ENCODE measurements at regions not wholly inside any gene's neighbourhood (a gene's known extent, or its start where the extent isn't known, plus 50 kb on each side); places are given as distances from the start of the nearest gene placed in this dataset.

DNA sequence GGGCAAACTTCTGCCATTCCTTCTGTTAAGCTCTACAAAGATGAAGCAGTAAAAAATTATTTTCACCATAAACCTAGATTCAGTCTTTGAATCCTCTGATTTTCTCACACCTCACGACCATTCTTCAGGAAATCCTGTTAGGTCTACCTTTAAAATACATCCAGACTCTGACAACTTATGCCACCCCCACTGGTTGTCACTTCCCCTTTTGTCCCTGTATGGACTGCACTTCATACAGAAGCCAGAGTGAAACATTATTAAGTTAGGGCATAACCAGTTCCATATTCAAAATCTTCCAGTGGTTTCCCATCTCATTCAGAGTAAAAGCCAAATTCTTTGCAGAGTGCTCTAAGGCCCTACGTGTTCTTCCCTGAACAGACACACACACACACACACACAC is 499.8 kb downstream of the RASEF start:
- DNase-seq, result no peak
- intact Hi-C loops (cut with micrococcal nuclease), result no loop called here
- Mint-ChIP-seq H3K4me3 (no peak overlapping the region), H3K4me1 (no peaks in the 10 kb centered on the region), H3K9me3 (peaks cover 0 to 11% (median 4%) of the 10 kb centered on the region in 8 donors), H3K27ac (no peak overlapping the region), H3K27me3 (no peaks in the 10 kb centered on the region), H3K36me3 (no peaks in the 10 kb centered on the region)
- POLR2A ChIA-PET (ENCODE audit: partially characterized antibody), result no interaction called here
- Histone ChIP-seq H3K27ac (ENCODE audit: low read depth, low read length) (no peak overlapping the region), H3K36me3 (ENCODE audit: insufficient read depth, low read length) (no peaks in the 10 kb centered on the region), H3K27me3 (ENCODE audit: insufficient read depth, low read length) (no peaks in the 10 kb centered on the region), H3K4me1 (ENCODE audit: insufficient read depth, low read length) (no peaks in the 10 kb centered on the region), H3K9me3 (ENCODE audit: control insufficient read depth in 1 of 2, low read length in 2 of 2) (no peaks in the 10 kb centered on the region), H3K4me3 (ENCODE audit: low read length in 2 of 2) (no peak overlapping the region)
- CTCF ChIA-PET (ENCODE audit: partially characterized antibody), result no interaction called here

DNA sequence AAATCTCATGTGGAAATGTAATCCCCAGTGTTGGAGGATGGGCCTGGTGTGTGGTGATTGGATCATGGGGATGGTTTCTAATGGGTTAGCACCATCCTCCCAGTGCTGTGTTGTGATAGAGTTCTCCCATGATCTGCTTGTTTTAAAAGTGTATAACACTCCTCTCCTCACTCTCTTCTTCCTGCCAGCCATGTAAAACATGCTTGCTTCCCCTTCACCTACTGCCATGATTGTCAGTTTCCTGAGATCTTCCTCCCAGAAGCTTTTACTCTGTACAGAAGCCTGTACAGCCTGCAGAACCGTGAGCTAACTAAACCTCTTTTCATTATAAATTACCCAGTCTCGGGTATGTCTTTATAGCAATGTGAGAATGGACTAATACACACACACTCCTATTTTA is 499.1 kb downstream of the RASEF start:
- Histone ChIP-seq H3K4me1 (ENCODE audit: insufficient read depth, low read length) (no peaks in the 10 kb centered on the region), H3K36me3 (ENCODE audit: insufficient read depth, low read length) (no peaks in the 10 kb centered on the region), H3K27me3 (ENCODE audit: insufficient read depth, low read length) (no peaks in the 10 kb centered on the region), H3K27ac (ENCODE audit: low read depth, low read length) (no peak overlapping the region), H3K4me3 (ENCODE audit: low read length in 2 of 2) (no peak overlapping the region), H3K9me3 (ENCODE audit: control insufficient read depth in 1 of 2, low read length in 2 of 2) (no peaks in the 10 kb centered on the region)
- H3K36me3 Mint-ChIP-seq, result no peaks in the 10 kb centered on the region
- CTCF ChIA-PET (ENCODE audit: partially characterized antibody), result no interaction called here
- no peak overlapping the region for H3K27ac Mint-ChIP-seq
- no peaks in the 10 kb centered on the region for H3K27me3 Mint-ChIP-seq
- POLR2A ChIA-PET (ENCODE audit: partially characterized antibody), result no interaction called here
- no peak overlapping the region for H3K4me3 Mint-ChIP-seq
- DNase-seq, result no peak
- no peaks in the 10 kb centered on the region for H3K4me1 Mint-ChIP-seq
- intact Hi-C loops (cut with micrococcal nuclease), result no loop called here
- peaks cover 0 to 11% (median 3%) of the 10 kb centered on the region in 8 donors for H3K9me3 Mint-ChIP-seq

DNA sequence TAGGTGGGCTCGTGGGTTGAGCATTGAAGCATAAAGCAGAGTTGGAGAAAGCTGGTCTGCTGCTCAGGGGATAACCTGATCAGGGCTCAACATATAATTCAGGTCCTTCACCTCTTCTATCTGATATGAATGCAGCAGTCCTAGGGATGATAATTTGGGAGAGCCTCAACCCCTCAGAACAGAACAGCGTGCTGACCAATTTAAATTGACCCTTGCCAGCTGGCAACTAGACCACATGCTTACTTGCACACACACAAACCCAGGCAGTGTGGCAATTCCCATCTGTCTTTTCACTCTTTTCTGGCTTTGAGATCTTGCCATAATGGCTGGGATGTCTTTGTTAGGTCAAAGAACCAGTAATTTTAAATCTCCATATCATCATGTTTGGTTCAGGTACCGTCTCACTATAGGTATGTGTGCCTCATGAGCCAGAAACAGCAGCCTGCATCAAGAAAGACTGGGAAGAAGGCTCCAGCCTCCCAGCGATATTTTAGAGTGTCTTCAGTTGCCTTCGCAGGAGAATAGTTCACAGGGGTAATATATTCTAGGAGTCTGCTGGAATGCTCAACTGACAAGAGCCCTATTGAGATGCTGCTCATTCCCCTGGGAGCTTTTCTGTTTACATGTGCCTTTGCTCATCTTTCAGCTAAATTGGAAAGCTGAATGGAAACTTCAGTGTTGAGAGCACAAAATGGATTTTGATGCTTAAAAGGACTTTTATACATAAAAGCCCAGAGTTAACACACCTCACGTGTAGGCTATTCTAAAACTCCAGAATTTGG is 497.6 kb downstream of the RASEF start:
- ChIA-PET POLR2A (ENCODE audit: partially characterized antibody) (no interaction called here), CTCF (ENCODE audit: partially characterized antibody) (no interaction called here)
- Mint-ChIP-seq H3K36me3 (no peaks in the 10 kb centered on the region), H3K4me1 (no peaks in the 10 kb centered on the region), H3K27ac (no peak overlapping the region), H3K27me3 (no peaks in the 10 kb centered on the region), H3K9me3 (peaks cover 0 to 11% (median 2%) of the 10 kb centered on the region in 8 donors), H3K4me3 (no peak overlapping the region)
- DNase-seq, result no peak
- H3K27ac ChIP-seq (ENCODE audit: low read depth, low read length), result no peak overlapping the region
- H3K36me3 ChIP-seq (ENCODE audit: insufficient read depth, low read length), result no peaks in the 10 kb centered on the region
- no peak overlapping the region for H3K4me3 ChIP-seq (ENCODE audit: low read length in 2 of 2)
- H3K9me3 ChIP-seq (ENCODE audit: control insufficient read depth in 1 of 2, low read length in 2 of 2), result no peaks in the 10 kb centered on the region
- intact Hi-C loops (cut with micrococcal nuclease), result no loop called here
- H3K27me3 ChIP-seq (ENCODE audit: insufficient read depth, low read length), result no peaks in the 10 kb centered on the region
- H3K4me1 ChIP-seq (ENCODE audit: insufficient read depth, low read length), result no peaks in the 10 kb centered on the region

DNA sequence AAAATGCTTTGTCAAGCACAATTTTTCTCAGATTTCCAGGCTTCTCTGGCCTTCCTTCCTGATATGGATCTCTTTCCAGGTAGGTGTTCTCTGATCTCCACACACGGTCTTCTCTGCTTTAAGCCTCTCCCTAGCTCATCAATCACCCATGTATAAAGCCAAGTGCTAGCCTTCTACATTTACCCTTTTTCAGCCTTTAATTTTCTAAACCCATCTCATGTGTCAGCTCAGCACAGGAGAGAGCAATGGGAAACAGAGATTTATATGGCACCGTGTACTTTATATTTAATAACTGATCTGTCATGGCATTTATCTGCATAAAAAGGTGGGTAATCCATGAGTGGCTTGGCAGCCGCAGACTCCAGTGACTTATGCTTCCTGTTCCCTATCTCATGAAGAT is 495.0 kb downstream of the RASEF start:
- Mint-ChIP-seq H3K4me3 (no peak overlapping the region), H3K27ac (no peak overlapping the region), H3K9me3 (peaks cover 0 to 14% (median 4%) of the 10 kb centered on the region in 8 donors), H3K36me3 (no peaks in the 10 kb centered on the region), H3K27me3 (no peaks in the 10 kb centered on the region), H3K4me1 (no peaks in the 10 kb centered on the region)
- H3K4me1 ChIP-seq (ENCODE audit: insufficient read depth, low read length), result no peaks in the 10 kb centered on the region
- ChIA-PET CTCF (ENCODE audit: partially characterized antibody) (no interaction called here), POLR2A (ENCODE audit: partially characterized antibody) (no interaction called here)
- intact Hi-C loops (cut with micrococcal nuclease), result no loop called here
- no peak for DNase-seq
- H3K4me3 ChIP-seq (ENCODE audit: low read length in 2 of 2), result no peak overlapping the region
- no peaks in the 10 kb centered on the region for H3K36me3 ChIP-seq (ENCODE audit: insufficient read depth, low read length)
- no peak overlapping the region for H3K27ac ChIP-seq (ENCODE audit: low read depth, low read length)
- no peaks in the 10 kb centered on the region for H3K9me3 ChIP-seq (ENCODE audit: control insufficient read depth in 1 of 2, low read length in 2 of 2)
- no peaks in the 10 kb centered on the region for H3K27me3 ChIP-seq (ENCODE audit: insufficient read depth, low read length)

DNA sequence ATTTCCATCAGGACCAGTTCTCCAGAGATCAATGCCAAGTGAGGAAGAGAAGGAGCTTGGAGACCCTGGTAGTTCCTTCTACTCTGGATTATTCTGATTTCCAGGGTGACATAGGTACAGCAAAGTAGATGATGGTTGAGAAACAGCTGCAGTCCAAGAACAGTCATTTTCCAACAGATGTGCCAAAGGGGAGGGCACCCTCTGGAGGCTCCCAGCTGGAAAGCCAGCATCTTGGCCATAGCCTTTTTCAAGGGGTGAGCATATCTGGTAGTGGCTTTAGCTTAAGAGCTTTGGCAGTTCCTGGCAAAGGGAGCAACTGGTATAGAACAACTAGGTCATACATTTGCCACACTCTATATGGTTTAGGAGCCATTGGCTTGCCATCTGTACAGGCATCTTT is 492.7 kb downstream of the RASEF start:
- Histone ChIP-seq H3K9me3 (ENCODE audit: control insufficient read depth in 1 of 2, low read length in 2 of 2) (no peaks in the 10 kb centered on the region), H3K4me1 (ENCODE audit: insufficient read depth, low read length) (no peaks in the 10 kb centered on the region), H3K27me3 (ENCODE audit: insufficient read depth, low read length) (no peaks in the 10 kb centered on the region), H3K36me3 (ENCODE audit: insufficient read depth, low read length) (no peaks in the 10 kb centered on the region), H3K27ac (ENCODE audit: low read depth, low read length) (no peak overlapping the region), H3K4me3 (ENCODE audit: low read length in 2 of 2) (no peak overlapping the region)
- DNase-seq, result no peak
- Mint-ChIP-seq H3K9me3 (peaks cover 9 to 34% (median 12%) of the 10 kb centered on the region in 8 donors), H3K4me1 (no peaks in the 10 kb centered on the region), H3K27ac (no peak overlapping the region), H3K27me3 (no peaks in the 10 kb centered on the region), H3K36me3 (no peaks in the 10 kb centered on the region), H3K4me3 (no peak overlapping the region)
- ChIA-PET POLR2A (ENCODE audit: partially characterized antibody) (no interaction called here), CTCF (ENCODE audit: partially characterized antibody) (no interaction called here)
- intact Hi-C loops (cut with micrococcal nuclease), result no loop called here

DNA sequence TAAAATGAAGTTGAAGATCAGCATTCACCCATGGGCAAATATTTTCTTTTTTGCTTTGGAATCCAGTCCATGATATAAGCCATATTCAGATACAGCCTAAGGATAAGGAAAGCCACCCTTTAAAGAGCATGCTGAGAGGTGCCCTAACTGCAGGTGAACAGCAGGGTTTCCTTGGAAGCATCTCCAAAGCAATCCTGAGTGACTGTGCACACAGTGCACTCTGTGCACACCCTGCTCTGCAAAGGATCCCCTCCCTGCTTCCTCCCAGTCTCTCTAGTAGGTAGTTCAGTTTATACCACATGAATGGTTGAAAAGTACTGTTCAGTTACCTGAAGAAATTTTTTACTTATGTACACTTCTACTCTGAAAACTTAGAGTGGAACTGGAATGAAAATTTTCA is 491.4 kb downstream of the RASEF start:
- H3K4me3 Mint-ChIP-seq, result no peak overlapping the region
- no peaks in the 10 kb centered on the region for H3K27me3 Mint-ChIP-seq
- H3K27ac Mint-ChIP-seq, result no peak overlapping the region
- no peaks in the 10 kb centered on the region for H3K4me1 Mint-ChIP-seq
- Histone ChIP-seq H3K4me1 (ENCODE audit: insufficient read depth, low read length) (no peaks in the 10 kb centered on the region), H3K9me3 (ENCODE audit: control insufficient read depth in 1 of 2, low read length in 2 of 2) (no peaks in the 10 kb centered on the region), H3K36me3 (ENCODE audit: insufficient read depth, low read length) (no peaks in the 10 kb centered on the region), H3K27me3 (ENCODE audit: insufficient read depth, low read length) (no peaks in the 10 kb centered on the region), H3K27ac (ENCODE audit: low read depth, low read length) (no peak overlapping the region), H3K4me3 (ENCODE audit: low read length in 2 of 2) (no peak overlapping the region)
- H3K36me3 Mint-ChIP-seq, result no peaks in the 10 kb centered on the region
- POLR2A ChIA-PET (ENCODE audit: partially characterized antibody), result no interaction called here
- H3K9me3 Mint-ChIP-seq, result peaks cover 9 to 32% (median 12%) of the 10 kb centered on the region in 8 donors
- CTCF ChIA-PET (ENCODE audit: partially characterized antibody), result no interaction called here
- intact Hi-C loops (cut with micrococcal nuclease), result no loop called here
- no peak for DNase-seq

DNA sequence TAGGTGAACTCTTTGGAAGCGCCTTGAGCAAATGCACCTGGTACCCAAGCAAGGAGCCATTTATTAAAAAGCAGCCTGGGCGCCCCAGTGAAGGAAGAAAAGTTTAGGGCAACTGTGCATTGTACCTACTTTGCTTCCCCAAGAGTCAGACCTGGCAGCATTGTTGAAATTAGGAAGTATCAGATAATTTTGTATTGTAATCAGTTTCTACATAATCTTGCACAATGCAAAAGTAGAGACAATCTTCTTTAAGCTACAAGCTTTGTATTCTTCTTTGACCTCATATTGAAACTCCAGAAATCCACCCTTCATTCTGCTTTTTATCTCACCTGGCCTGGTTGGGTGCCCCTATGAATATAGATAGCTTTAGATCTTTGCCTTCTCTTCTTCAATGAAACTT is 490.8 kb downstream of the RASEF start:
- intact Hi-C loops (cut with micrococcal nuclease), result no loop called here
- no peaks in the 10 kb centered on the region for H3K36me3 ChIP-seq (ENCODE audit: insufficient read depth, low read length)
- H3K4me1 ChIP-seq (ENCODE audit: insufficient read depth, low read length), result no peaks in the 10 kb centered on the region
- no peaks in the 10 kb centered on the region for H3K9me3 ChIP-seq (ENCODE audit: control insufficient read depth in 1 of 2, low read length in 2 of 2)
- no peak overlapping the region for H3K4me3 ChIP-seq (ENCODE audit: low read length in 2 of 2)
- no peaks in the 10 kb centered on the region for H3K4me1 Mint-ChIP-seq
- H3K9me3 Mint-ChIP-seq, result peaks cover 9 to 32% (median 12%) of the 10 kb centered on the region in 8 donors
- no peaks in the 10 kb centered on the region for H3K27me3 Mint-ChIP-seq
- ChIA-PET CTCF (ENCODE audit: partially characterized antibody) (no interaction called here), POLR2A (ENCODE audit: partially characterized antibody) (no interaction called here)
- no peaks in the 10 kb centered on the region for H3K36me3 Mint-ChIP-seq
- no peak overlapping the region for H3K27ac Mint-ChIP-seq
- H3K4me3 Mint-ChIP-seq, result no peak overlapping the region
- no peak for DNase-seq
- H3K27me3 ChIP-seq (ENCODE audit: insufficient read depth, low read length), result no peaks in the 10 kb centered on the region
- no peak overlapping the region for H3K27ac ChIP-seq (ENCODE audit: low read depth, low read length)

DNA sequence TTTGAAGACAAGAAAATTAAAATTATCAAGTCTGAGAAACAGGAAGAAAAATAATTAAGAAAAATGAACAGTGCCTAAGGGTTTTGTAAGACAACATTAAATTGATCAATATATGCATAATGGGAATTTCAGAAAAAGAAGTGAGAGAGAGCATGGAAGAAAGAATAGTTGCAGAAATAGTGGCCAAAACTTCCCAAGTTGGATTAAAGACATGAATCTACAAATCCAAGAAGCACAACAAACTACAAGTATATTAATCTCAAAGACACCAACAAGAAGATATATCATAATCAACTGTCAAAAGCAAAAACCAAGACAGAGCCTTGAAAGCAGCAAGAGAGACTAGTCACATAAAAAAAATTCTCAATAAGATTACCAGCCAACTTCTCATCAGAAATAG is 488.0 kb downstream of the RASEF start:
- POLR2A ChIA-PET (ENCODE audit: partially characterized antibody), result no interaction called here
- Mint-ChIP-seq H3K27me3 (no peaks in the 10 kb centered on the region), H3K9me3 (peaks cover 10 to 29% (median 20%) of the 10 kb centered on the region in 8 donors), H3K27ac (no peak overlapping the region), H3K36me3 (no peaks in the 10 kb centered on the region), H3K4me3 (no peak overlapping the region), H3K4me1 (no peaks in the 10 kb centered on the region)
- no peak for DNase-seq
- Histone ChIP-seq H3K36me3 (ENCODE audit: insufficient read depth, low read length) (no peaks in the 10 kb centered on the region), H3K27me3 (ENCODE audit: insufficient read depth, low read length) (no peaks in the 10 kb centered on the region), H3K4me3 (ENCODE audit: low read length in 2 of 2) (no peak overlapping the region), H3K9me3 (ENCODE audit: control insufficient read depth in 1 of 2, low read length in 2 of 2) (no peaks in the 10 kb centered on the region), H3K4me1 (ENCODE audit: insufficient read depth, low read length) (no peaks in the 10 kb centered on the region), H3K27ac (ENCODE audit: low read depth, low read length) (no peak overlapping the region)
- intact Hi-C loops (cut with micrococcal nuclease), result no loop called here
- CTCF ChIA-PET (ENCODE audit: partially characterized antibody), result no interaction called here
